A549 (cell line): ENCODE measurements at regions not wholly inside any gene's neighbourhood (a gene's known extent, or its start where the extent isn't known, plus 50 kb on each side); places are given as distances from the start of the nearest gene placed in this dataset.
A peak's percentile ranks its signal among the peaks of the same experiment; 100 is the strongest.
"Not testable (repeated sequence)": the region's sequence is repeated elsewhere in the genome, so short reads cannot be mapped to it uniquely, and the experiment has no call there.

ENCODE experiments used
- ATAC-seq, 2 experiments: fragments of 200-7000 bp in 1 of 2; fragments of >200 bp in 1 of 2; cut with Nextera tagmentation in 1 of 2; cut with Tn5 transposase in 1 of 2; 3 replicates each; pipeline versions ENCODE4 v1.8.0 to v1.9.1; 2018 to 2020; ENCODE audit warnings: mild to moderate bottlenecking in 1 of 2, moderate library complexity in 1 of 2
- CTCF ChIA-PET: fragments of 300-600 bp; sonication (Branson Sonifier 250); formaldehyde crosslinking; extraction: SDS; loops from one replicate; lab custom pipeline; 2021; ENCODE audit warnings: antibody characterized with exemption, inconsistent platforms; lab: Yijun Ruan, JAX
- POLR2A ChIA-PET: fragments of 350-600 bp; formaldehyde crosslinking; extraction: SDS; loops from one replicate; lab custom pipeline; 2021; ENCODE audit warnings: antibody characterized with exemption, inconsistent platforms; lab: Yijun Ruan, JAX
- DNase-seq, 2 experiments: peaks; one replicate each; pipeline versions ENCODE4 v3.0.0 to v3.0.0-alpha.2; 2011 to 2016; ENCODE audit warnings: low read depth in 1 of 2, low spot score in 1 of 2
- FAIRE-seq: peaks from 2 replicates; lab custom pipeline; 2011; peaks lifted over from hg19 to GRCh38; lab: Jason Lieb, UNC
- H3K27ac ChIP-seq, 2 experiments: fragments of >200 bp; sonication (Bioruptor Twin); formaldehyde crosslinking; 3 replicates each; pipeline ENCODE4 v1.5.1; 2016 to 2017
- H3K4me1 ChIP-seq: fragments of >200 bp; sonication (Bioruptor Twin); formaldehyde crosslinking; 3 replicates; pipeline ENCODE4 v1.6.1; 2016
- H3K4me2 ChIP-seq: fragments of >200 bp; sonication (Bioruptor Twin); formaldehyde crosslinking; 3 replicates; pipeline ENCODE4 v1.6.1; 2016
- H3K4me3 ChIP-seq: fragments of >200 bp; sonication (Bioruptor Twin); formaldehyde crosslinking; 3 replicates; pipeline ENCODE4 v1.5.1; 2016
- H3K9me3 ChIP-seq: fragments of >200 bp; sonication (Bioruptor Twin); formaldehyde crosslinking; 3 replicates; pipeline ENCODE4 v1.6.1; 2016
- CHD2 ChIP-seq: fragments of 150-350 bp; IDR thresholded peaks from 2 replicates; pipeline ENCODE4 v1.6.1; 2014; ENCODE audit warnings: low read length; ENCODE audit not compliant: partially characterized antibody
- E2F6 ChIP-seq: IDR thresholded peaks from 2 replicates; pipeline ENCODE4 v1.6.1; 2012; ENCODE audit warnings: low read depth, borderline replicate concordance
- EHMT2 ChIP-seq: fragments of 200-600 bp; sonication (generic); IDR thresholded peaks from 2 replicates; pipeline ENCODE4 v1.6.1; 2016; ENCODE audit warnings: antibody characterized with exemption, low read depth, mild to moderate bottlenecking, moderate library complexity
- ESRRA ChIP-seq: fragments of 150-350 bp; IDR thresholded peaks from 2 replicates; pipeline ENCODE4 v1.6.1; 2014; ENCODE audit warnings: mild to moderate bottlenecking, low read length, borderline replicate concordance
- FOSL2 ChIP-seq, 2 experiments: fragments of 450-650 bp in 1 of 2; fragments of >200 bp in 1 of 2; sonication (Bioruptor Twin) in 1 of 2; formaldehyde crosslinking; IDR thresholded peaks; 2 replicates each; pipeline versions ENCODE4 v1.5.0 to v1.6.1; 2016 to 2020; ENCODE audit warnings: mild to moderate bottlenecking in 1 of 2, moderate library complexity in 1 of 2
- FOXS1 ChIP-seq: fragments of 250-450 bp; sonication (Bioruptor Pico); IDR thresholded peaks from 2 replicates; pipeline ENCODE4 v1.5.0; 2020; ENCODE audit warnings: mild to moderate bottlenecking, moderate library complexity
- GATA3 ChIP-seq: IDR thresholded peaks from 2 replicates; pipeline ENCODE4 v1.6.1; 2012; ENCODE audit warnings: borderline replicate concordance
- HEYL ChIP-seq: fragments of 250-450 bp; sonication (Bioruptor Pico); IDR thresholded peaks from 2 replicates; pipeline ENCODE4 v1.8.0; 2021; ENCODE audit warnings: mild to moderate bottlenecking, moderate library complexity
- HOXA7 ChIP-seq: fragments of 250-450 bp; sonication (Bioruptor Pico); IDR thresholded peaks from 2 replicates; pipeline ENCODE4 v1.5.0; 2020; ENCODE audit warnings: mild to moderate bottlenecking, moderate library complexity
- HOXB13 ChIP-seq: fragments of 250-450 bp; sonication (Bioruptor Pico); IDR thresholded peaks from 2 replicates; pipeline ENCODE4 v1.5.0; 2020; ENCODE audit warnings: low read depth, mild to moderate bottlenecking, moderate library complexity
- HOXB5 ChIP-seq: fragments of 250-450 bp; sonication (Bioruptor Pico); IDR thresholded peaks from 2 replicates; pipeline ENCODE4 v1.5.0; 2020; ENCODE audit warnings: mild to moderate bottlenecking, moderate library complexity
- KDM5A ChIP-seq: fragments of 200-600 bp; sonication (generic); IDR thresholded peaks from 2 replicates; pipeline ENCODE4 v1.6.1; 2016; ENCODE audit warnings: antibody characterized with exemption, mild to moderate bottlenecking
- MAZ ChIP-seq: fragments of 150-350 bp; IDR thresholded peaks from 2 replicates; pipeline ENCODE4 v1.6.1; 2014; ENCODE audit warnings: antibody characterized with exemption, low read depth, low read length, borderline replicate concordance
- MYC ChIP-seq: IDR thresholded peaks from 2 replicates; pipeline ENCODE4 v1.6.1; 2012; ENCODE audit warnings: mild to moderate bottlenecking, inconsistent platforms, low read length, improper control_type of control experiment, borderline replicate concordance
- NPAS2 ChIP-seq: fragments of 250-450 bp; sonication (Bioruptor Pico); IDR thresholded peaks from 2 replicates; pipeline ENCODE4 v1.8.0; 2022; ENCODE audit warnings: mild to moderate bottlenecking, moderate library complexity, borderline replicate concordance
- NR3C1 ChIP-seq: fragments of >200 bp; sonication (Bioruptor Twin); formaldehyde crosslinking; IDR thresholded peaks from 3 replicates; pipeline ENCODE4 v1.6.1; 2017
- POLR2A ChIP-seq: IDR thresholded peaks from 2 replicates; pipeline ENCODE4 v1.6.1; 2012; ENCODE audit warnings: mild to moderate bottlenecking, low read length
- POLR2AphosphoS2 ChIP-seq: conservative IDR thresholded peaks from 2 replicates; pipeline ENCODE4 v1.6.1; 2012; ENCODE audit warnings: low read length, improper control_type of control experiment, inconsistent platforms
- REST ChIP-seq: fragments of 200-600 bp; sonication (generic); IDR thresholded peaks from 2 replicates; pipeline ENCODE4 v1.6.1; 2016; ENCODE audit warnings: antibody characterized with exemption, mild to moderate bottlenecking, moderate library complexity
- RFX5 ChIP-seq: fragments of 450-650 bp; IDR thresholded peaks from 2 replicates; pipeline ENCODE4 v1.7.1; 2014; ENCODE audit warnings: antibody characterized with exemption, mild to moderate bottlenecking, moderate library complexity
- SMC3 ChIP-seq: fragments of >200 bp; sonication (Bioruptor Twin); formaldehyde crosslinking; IDR thresholded peaks from 3 replicates; pipeline ENCODE4 v1.6.1; 2018; ENCODE audit warnings: inconsistent platforms
- SREBF2 ChIP-seq: fragments of 450-650 bp; IDR thresholded peaks from 2 replicates; pipeline ENCODE4 v1.6.1; 2014; ENCODE audit warnings: mild to moderate bottlenecking, moderate library complexity
- TFCP2L1 ChIP-seq: fragments of 250-450 bp; sonication (Bioruptor Pico); IDR thresholded peaks from 2 replicates; pipeline ENCODE4 v1.5.0; 2021; ENCODE audit warnings: mild to moderate bottlenecking
- USF2 ChIP-seq: fragments of 450-650 bp; IDR thresholded peaks from 2 replicates; pipeline ENCODE4 v1.6.1; 2014; ENCODE audit warnings: antibody characterized with exemption
- ZC3H11A ChIP-seq: fragments of 450-650 bp; IDR thresholded peaks from 2 replicates; pipeline ENCODE4 v1.6.1; 2014; ENCODE audit warnings: antibody characterized with exemption, mild to moderate bottlenecking
- ZNF302 ChIP-seq: fragments of 250-450 bp; sonication (Bioruptor Pico); IDR thresholded peaks from 2 replicates; pipeline ENCODE4 v1.9.0; 2021; ENCODE audit warnings: inconsistent platforms, mild to moderate bottlenecking, moderate library complexity
- ZSCAN20 ChIP-seq: fragments of 250-450 bp; sonication (Bioruptor Pico); IDR thresholded peaks from 2 replicates; pipeline ENCODE4 v1.8.0; 2022; ENCODE audit warnings: mild to moderate bottlenecking, moderate library complexity
- WGBS: methylation state at CpG from one replicate; pipeline ENCODE4 v1.1.6; 2017; ENCODE audit errors: missing lambda C conversion rate; 5-methylcytosine and 5-hydroxymethylcytosine counted together
- TF ChIP-seq, protein P1 (sequence below): fragments of >200 bp; sonication (Bioruptor Twin); formaldehyde crosslinking; IDR thresholded peaks from 3 replicates; pipeline ENCODE4 v1.5.1; 2016

DNA sequence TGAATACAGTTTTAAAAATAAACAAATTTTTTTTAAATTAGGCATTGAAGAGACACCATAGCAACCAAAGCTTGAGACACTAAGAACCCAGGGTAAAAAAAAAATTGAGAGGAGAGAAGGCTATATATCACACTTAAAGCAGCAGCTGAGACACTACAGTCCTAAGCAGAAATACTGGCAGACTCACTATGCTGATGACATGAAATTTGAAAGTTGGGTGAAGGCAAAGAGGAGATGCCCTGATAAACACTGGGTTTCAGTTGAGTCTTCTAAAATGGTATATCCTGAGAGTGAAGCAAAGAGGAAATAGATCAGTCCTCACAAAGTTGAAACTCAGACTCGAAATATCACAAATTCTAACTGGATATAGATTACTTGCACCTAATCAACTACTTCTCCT is 419.9 kb upstream of the CDH9 start:
- ChIA-PET CTCF (no interaction called here), POLR2A (no interaction called here)
- no peaks in the 10 kb centered on the region for H3K9me3 ChIP-seq
- no peak for DNase-seq
- FAIRE-seq, result no peak
- no peak overlapping the region for H3K27ac ChIP-seq
- no peak overlapping the region for H3K4me2 ChIP-seq
- no peak overlapping the region for H3K4me3 ChIP-seq
- no peak for ATAC-seq
- TF ChIP-seq ZNF302 (CRISPR knock-in tag) (no peak), REST (no peak), HOXB5 (CRISPR knock-in tag) (no peak), TFCP2L1 (CRISPR knock-in tag) (no peak), SREBF2 (no peak), FOXS1 (no peak), NPAS2 (CRISPR knock-in tag) (no peak), HOXB13 (CRISPR knock-in tag) (no peak), SMC3 (no peak), ZC3H11A (no peak), ESRRA (no peak)
- H3K4me1 ChIP-seq, result no peaks in the 10 kb centered on the region
- 39% methylated on average over 1 of the region's 1 CpG for WGBS

- no peak for TF ChIP-seq ESRRA
- no peak for TF ChIP-seq ZC3H11A
- TF ChIP-seq ZSCAN20 (CRISPR knock-in tag), result no peak
- TF ChIP-seq FOSL2 (IDR thresholded peaks at IDR 0.05), result no peak
- TF ChIP-seq FOSL2 (CRISPR knock-in tag; IDR thresholded peaks at IDR 0.05), result no peak
- no peak for TF ChIP-seq EHMT2
- no peak for TF ChIP-seq KDM5A
- no peak for TF ChIP-seq RFX5
- FAIRE-seq (peak; percentile 7), DNase-seq (no peak)
These were observed 413.0 kb upstream of the CDH9 start for GRCh38 chr5:27451377-27451776.

GRCh38 chr5:27450607-27451006 is 412.2 kb upstream of the CDH9 start:
- WGBS, result 71% methylated on average over 3 of the region's 3 CpGs
- H3K9me3 ChIP-seq, result no peaks in the 10 kb centered on the region
- ChIA-PET CTCF (no interaction called here), POLR2A (no interaction called here)
- H3K4me3 ChIP-seq, result no peak overlapping the region
- FAIRE-seq (no peak), DNase-seq (peak in 1 of 2 experiments; percentile 5), ATAC-seq (no peak)
- peak overlapping the region; percentile 32; the same call in 1 of the 3 replicates for H3K4me2 ChIP-seq
- TF ChIP-seq MAZ (no peak), GATA3 (no peak), POLR2AphosphoS2 (no peak), HEYL (CRISPR knock-in tag) (no peak), MYC (no peak), FOXS1 (no peak), HOXA7 (CRISPR knock-in tag) (no peak), ZSCAN20 (CRISPR knock-in tag) (no peak), E2F6 (no peak), CHD2 (no peak), USF2 (no peak), POLR2A (no peak), EHMT2 (no peak), NR3C1 (no peak)
- TF ChIP-seq, protein P1, sequence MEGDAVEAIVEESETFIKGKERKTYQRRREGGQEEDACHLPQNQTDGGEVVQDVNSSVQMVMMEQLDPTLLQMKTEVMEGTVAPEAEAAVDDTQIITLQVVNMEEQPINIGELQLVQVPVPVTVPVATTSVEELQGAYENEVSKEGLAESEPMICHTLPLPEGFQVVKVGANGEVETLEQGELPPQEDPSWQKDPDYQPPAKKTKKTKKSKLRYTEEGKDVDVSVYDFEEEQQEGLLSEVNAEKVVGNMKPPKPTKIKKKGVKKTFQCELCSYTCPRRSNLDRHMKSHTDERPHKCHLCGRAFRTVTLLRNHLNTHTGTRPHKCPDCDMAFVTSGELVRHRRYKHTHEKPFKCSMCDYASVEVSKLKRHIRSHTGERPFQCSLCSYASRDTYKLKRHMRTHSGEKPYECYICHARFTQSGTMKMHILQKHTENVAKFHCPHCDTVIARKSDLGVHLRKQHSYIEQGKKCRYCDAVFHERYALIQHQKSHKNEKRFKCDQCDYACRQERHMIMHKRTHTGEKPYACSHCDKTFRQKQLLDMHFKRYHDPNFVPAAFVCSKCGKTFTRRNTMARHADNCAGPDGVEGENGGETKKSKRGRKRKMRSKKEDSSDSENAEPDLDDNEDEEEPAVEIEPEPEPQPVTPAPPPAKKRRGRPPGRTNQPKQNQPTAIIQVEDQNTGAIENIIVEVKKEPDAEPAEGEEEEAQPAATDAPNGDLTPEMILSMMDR, result no peak
- H3K27ac ChIP-seq, result no peak overlapping the region
- no peaks in the 10 kb centered on the region for H3K4me1 ChIP-seq

More at GRCh38 chr5:27451377-27451776, 413.0 kb upstream of the CDH9 start:
- Histone ChIP-seq H3K4me1 (no peaks in the 10 kb centered on the region), H3K27ac (no peak overlapping the region), H3K4me3 (no peak overlapping the region), H3K4me2 (no peak overlapping the region), H3K9me3 (no peaks in the 10 kb centered on the region)
- CTCF ChIA-PET, result no interaction called here
- ATAC-seq, result no peak
- POLR2A ChIA-PET, result no interaction called here
- 72% methylated on average over 1 of the region's 1 CpG for WGBS

- POLR2A ChIA-PET, result not testable (repeated sequence)
These were observed 401.0 kb upstream of the CDH9 start for GRCh38 chr5:27439383-27439782.

More at GRCh38 chr5:27439383-27439782, 401.0 kb upstream of the CDH9 start:
- FAIRE-seq, H3K4me1 ChIP-seq, CTCF ChIA-PET, DNase-seq, ATAC-seq, H3K9me3 ChIP-seq, H3K4me2 ChIP-seq, H3K27ac ChIP-seq, H3K4me3 ChIP-seq: not testable (repeated sequence)
- 93% methylated on average over 3 of the region's 20 CpGs for WGBS
